ENCODE measurements at regions not wholly inside any gene's neighbourhood (a gene's known extent, or its start where the extent isn't known, plus 50 kb on each side); places are given as distances from the start of the nearest gene placed in this dataset.

DNA sequence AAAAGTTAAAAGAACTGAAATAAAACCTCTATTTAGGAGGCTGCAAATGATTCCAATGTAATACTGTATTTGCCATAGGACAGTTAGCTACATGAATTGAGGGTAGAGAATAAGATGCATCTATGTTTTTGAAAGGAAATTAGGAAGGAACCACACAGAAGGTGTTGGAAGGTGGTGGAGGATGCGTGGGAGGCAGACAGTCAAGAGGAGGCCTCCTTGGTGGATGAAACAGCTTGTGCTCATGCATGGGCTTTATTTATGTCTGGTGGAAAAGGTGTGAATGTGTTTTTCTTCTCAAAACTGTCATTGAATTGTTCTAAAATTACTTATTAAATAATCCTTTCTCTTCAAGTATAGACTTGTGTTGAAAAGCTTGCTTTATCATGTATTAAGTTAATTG lies 314.4 kb upstream of the NPSR1 start:
- TF ChIP-seq ZSCAN18 (CRISPR knock-in tag; IDR thresholded peaks at IDR 0.05), result no peak
- TF ChIP-seq, protein P1, sequence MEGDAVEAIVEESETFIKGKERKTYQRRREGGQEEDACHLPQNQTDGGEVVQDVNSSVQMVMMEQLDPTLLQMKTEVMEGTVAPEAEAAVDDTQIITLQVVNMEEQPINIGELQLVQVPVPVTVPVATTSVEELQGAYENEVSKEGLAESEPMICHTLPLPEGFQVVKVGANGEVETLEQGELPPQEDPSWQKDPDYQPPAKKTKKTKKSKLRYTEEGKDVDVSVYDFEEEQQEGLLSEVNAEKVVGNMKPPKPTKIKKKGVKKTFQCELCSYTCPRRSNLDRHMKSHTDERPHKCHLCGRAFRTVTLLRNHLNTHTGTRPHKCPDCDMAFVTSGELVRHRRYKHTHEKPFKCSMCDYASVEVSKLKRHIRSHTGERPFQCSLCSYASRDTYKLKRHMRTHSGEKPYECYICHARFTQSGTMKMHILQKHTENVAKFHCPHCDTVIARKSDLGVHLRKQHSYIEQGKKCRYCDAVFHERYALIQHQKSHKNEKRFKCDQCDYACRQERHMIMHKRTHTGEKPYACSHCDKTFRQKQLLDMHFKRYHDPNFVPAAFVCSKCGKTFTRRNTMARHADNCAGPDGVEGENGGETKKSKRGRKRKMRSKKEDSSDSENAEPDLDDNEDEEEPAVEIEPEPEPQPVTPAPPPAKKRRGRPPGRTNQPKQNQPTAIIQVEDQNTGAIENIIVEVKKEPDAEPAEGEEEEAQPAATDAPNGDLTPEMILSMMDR (IDR thresholded peaks at IDR 0.05), result no peak
- TF ChIP-seq, protein P2, sequence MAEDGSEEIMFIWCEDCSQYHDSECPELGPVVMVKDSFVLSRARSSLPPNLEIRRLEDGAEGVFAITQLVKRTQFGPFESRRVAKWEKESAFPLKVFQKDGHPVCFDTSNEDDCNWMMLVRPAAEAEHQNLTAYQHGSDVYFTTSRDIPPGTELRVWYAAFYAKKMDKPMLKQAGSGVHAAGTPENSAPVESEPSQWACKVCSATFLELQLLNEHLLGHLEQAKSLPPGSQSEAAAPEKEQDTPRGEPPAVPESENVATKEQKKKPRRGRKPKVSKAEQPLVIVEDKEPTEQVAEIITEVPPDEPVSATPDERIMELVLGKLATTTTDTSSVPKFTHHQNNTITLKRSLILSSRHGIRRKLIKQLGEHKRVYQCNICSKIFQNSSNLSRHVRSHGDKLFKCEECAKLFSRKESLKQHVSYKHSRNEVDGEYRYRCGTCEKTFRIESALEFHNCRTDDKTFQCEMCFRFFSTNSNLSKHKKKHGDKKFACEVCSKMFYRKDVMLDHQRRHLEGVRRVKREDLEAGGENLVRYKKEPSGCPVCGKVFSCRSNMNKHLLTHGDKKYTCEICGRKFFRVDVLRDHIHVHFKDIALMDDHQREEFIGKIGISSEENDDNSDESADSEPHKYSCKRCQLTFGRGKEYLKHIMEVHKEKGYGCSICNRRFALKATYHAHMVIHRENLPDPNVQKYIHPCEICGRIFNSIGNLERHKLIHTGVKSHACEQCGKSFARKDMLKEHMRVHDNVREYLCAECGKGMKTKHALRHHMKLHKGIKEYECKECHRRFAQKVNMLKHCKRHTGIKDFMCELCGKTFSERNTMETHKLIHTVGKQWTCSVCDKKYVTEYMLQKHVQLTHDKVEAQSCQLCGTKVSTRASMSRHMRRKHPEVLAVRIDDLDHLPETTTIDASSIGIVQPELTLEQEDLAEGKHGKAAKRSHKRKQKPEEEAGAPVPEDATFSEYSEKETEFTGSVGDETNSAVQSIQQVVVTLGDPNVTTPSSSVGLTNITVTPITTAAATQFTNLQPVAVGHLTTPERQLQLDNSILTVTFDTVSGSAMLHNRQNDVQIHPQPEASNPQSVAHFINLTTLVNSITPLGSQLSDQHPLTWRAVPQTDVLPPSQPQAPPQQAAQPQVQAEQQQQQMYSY (CRISPR knock-in tag; IDR thresholded peaks at IDR 0.05), result no peak
